Stomach smooth muscle (tissue), 2 donors: ENCODE measurements at regions not wholly inside any gene's neighbourhood (a gene's known extent, or its start where the extent isn't known, plus 50 kb on each side); places are given as distances from the start of the nearest gene placed in this dataset.

Experiments
- H3K27ac ChIP-seq: one replicate; pipeline ENCODE4 v1.7.0; 2013; ENCODE audit warnings: mild to moderate bottlenecking, low read length, inconsistent platforms
- H3K27me3 ChIP-seq, 2 donors: one replicate each; pipeline ENCODE4 v1.7.0; 2013; ENCODE audit warnings: low read length in 2 of 2; ENCODE audit not compliant: insufficient read depth in 2 of 2, control insufficient read depth in 1 of 2
- H3K36me3 ChIP-seq, 2 donors: one replicate each; pipeline ENCODE4 v1.7.0; 2013; ENCODE audit warnings: low read length in 2 of 2; ENCODE audit not compliant: control insufficient read depth in 2 of 2, insufficient read depth in 2 of 2
- H3K4me1 ChIP-seq: one replicate; pipeline ENCODE4 v1.7.0; 2013; ENCODE audit warnings: low read length; ENCODE audit not compliant: control insufficient read depth, insufficient read depth
- H3K4me3 ChIP-seq, 2 donors: one replicate each; pipeline ENCODE4 v1.7.0; 2013; ENCODE audit warnings: low read length in 2 of 2
- H3K9ac ChIP-seq, 2 donors: one replicate each; pipeline ENCODE4 v1.7.0; 2013; ENCODE audit warnings: low read length in 2 of 2, mild to moderate bottlenecking in 1 of 2
- H3K9me3 ChIP-seq, 2 donors: one replicate each; pipeline ENCODE4 v1.7.0; 2013; ENCODE audit warnings: low read length in 2 of 2; ENCODE audit not compliant: control insufficient read depth in 2 of 2
- donor health status: healthy.
- donor health status: Pancreatic carcinoma.

GRCh38 chr16:86370062-86370461, 140.3 kb upstream of the FOXF1 start:
- H3K4me3 ChIP-seq: no peak overlapping the region
- H3K27me3 ChIP-seq: no peaks in the 10 kb centered on the region
- H3K9ac ChIP-seq: no peak overlapping the region

GRCh38 chr16:86371083-86371803, 139.1 kb upstream of the FOXF1 start:
- H3K27me3 ChIP-seq: no peaks in the 10 kb centered on the region
- H3K9ac ChIP-seq: no peak overlapping the region
- H3K9me3 ChIP-seq: peaks cover 0 to 5% of the 10 kb centered on the region in 2 donors
- no peak overlapping the region for H3K27ac ChIP-seq
- no peak overlapping the region for H3K4me3 ChIP-seq
- peaks cover 13% of the 10 kb centered on the region for H3K4me1 ChIP-seq
- H3K36me3 ChIP-seq: no peaks in the 10 kb centered on the region

More at GRCh38 chr16:86370062-86370461, 140.3 kb upstream of the FOXF1 start:
- H3K27ac ChIP-seq: no peak overlapping the region
- peaks cover 0 to 5% of the 10 kb centered on the region in 2 donors for H3K9me3 ChIP-seq
- H3K4me1 ChIP-seq: peaks cover 21% of the 10 kb centered on the region
- H3K36me3 ChIP-seq: no peaks in the 10 kb centered on the region

GRCh38 chr16:86372193-86372592, 138.1 kb upstream of the FOXF1 start:
- Histone ChIP-seq H3K4me3 (no peak overlapping the region), H3K4me1 (peaks cover 9% of the 10 kb centered on the region), H3K27ac (no peak overlapping the region), H3K9ac (no peak overlapping the region), H3K36me3 (no peaks in the 10 kb centered on the region), H3K9me3 (peaks cover 0 to 5% of the 10 kb centered on the region in 2 donors), H3K27me3 (no peaks in the 10 kb centered on the region)

- Histone ChIP-seq H3K27ac (no peak overlapping the region), H3K4me1 (no peaks in the 10 kb centered on the region), H3K27me3 (no peaks in the 10 kb centered on the region)
Measured at GRCh38 chr16:86373276-86373901, 136.9 kb upstream of the FOXF1 start.

GRCh38 chr16:86374603-86375130, 135.7 kb upstream of the FOXF1 start:
- H3K27ac ChIP-seq: no peak overlapping the region
- H3K27me3 ChIP-seq: no peaks in the 10 kb centered on the region
- H3K9ac ChIP-seq: no peak overlapping the region

More at GRCh38 chr16:86373276-86373901, 136.9 kb upstream of the FOXF1 start:
- Histone ChIP-seq H3K4me3 (no peak overlapping the region), H3K9ac (no peak overlapping the region), H3K36me3 (no peaks in the 10 kb centered on the region), H3K9me3 (peaks cover 0 to 5% of the 10 kb centered on the region in 2 donors)

GRCh38 chr16:86375364-86375763, 135.0 kb upstream of the FOXF1 start:
- Histone ChIP-seq H3K4me3 (no peak overlapping the region), H3K36me3 (no peaks in the 10 kb centered on the region), H3K27me3 (no peaks in the 10 kb centered on the region), H3K9me3 (peaks cover 0 to 5% of the 10 kb centered on the region in 2 donors), H3K27ac (no peak overlapping the region), H3K4me1 (no peaks in the 10 kb centered on the region), H3K9ac (no peak overlapping the region)

More at GRCh38 chr16:86374603-86375130, 135.7 kb upstream of the FOXF1 start:
- peaks cover 0 to 5% of the 10 kb centered on the region in 2 donors for H3K9me3 ChIP-seq
- no peaks in the 10 kb centered on the region for H3K36me3 ChIP-seq
- no peaks in the 10 kb centered on the region for H3K4me1 ChIP-seq
- H3K4me3 ChIP-seq: no peak overlapping the region

GRCh38 chr16:86375851-86376250, 134.5 kb upstream of the FOXF1 start:
- no peak overlapping the region for H3K9ac ChIP-seq
- H3K9me3 ChIP-seq: peaks cover 0 to 5% of the 10 kb centered on the region in 2 donors
- H3K27ac ChIP-seq: no peak overlapping the region
- H3K4me1 ChIP-seq: no peaks in the 10 kb centered on the region
- H3K4me3 ChIP-seq: no peak overlapping the region
- no peaks in the 10 kb centered on the region for H3K27me3 ChIP-seq
- no peaks in the 10 kb centered on the region for H3K36me3 ChIP-seq

- no peaks in the 10 kb centered on the region for H3K27me3 ChIP-seq
- no peaks in the 10 kb centered on the region for H3K36me3 ChIP-seq
- H3K27ac ChIP-seq: no peak overlapping the region
- H3K4me3 ChIP-seq: no peak overlapping the region
- no peaks in the 10 kb centered on the region for H3K4me1 ChIP-seq
- H3K9me3 ChIP-seq: peaks cover 0 to 5% of the 10 kb centered on the region in 2 donors
- no peak overlapping the region for H3K9ac ChIP-seq
Measured at GRCh38 chr16:86376837-86377236, 133.5 kb upstream of the FOXF1 start.

GRCh38 chr16:86377251-86378022, 132.9 kb upstream of the FOXF1 start:
- Histone ChIP-seq H3K9me3 (peaks cover 0 to 5% of the 10 kb centered on the region in 2 donors), H3K36me3 (no peaks in the 10 kb centered on the region), H3K4me3 (no peak overlapping the region), H3K27ac (no peak overlapping the region), H3K9ac (no peak overlapping the region), H3K4me1 (no peaks in the 10 kb centered on the region), H3K27me3 (no peaks in the 10 kb centered on the region)

- H3K4me1 ChIP-seq: no peaks in the 10 kb centered on the region
- H3K4me3 ChIP-seq: no peak overlapping the region
- H3K27me3 ChIP-seq: no peaks in the 10 kb centered on the region
- no peaks in the 10 kb centered on the region for H3K36me3 ChIP-seq
- H3K9me3 ChIP-seq: peaks cover 0 to 5% of the 10 kb centered on the region in 2 donors
- H3K9ac ChIP-seq: no peak overlapping the region
- H3K27ac ChIP-seq: no peak overlapping the region
Measured at GRCh38 chr16:86378128-86378527, 132.2 kb upstream of the FOXF1 start.
